ENCODE measurements at regions not wholly inside any gene's neighbourhood (a gene's known extent, or its start where the extent isn't known, plus 50 kb on each side); places are given as distances from the start of the nearest gene placed in this dataset.

DNA sequence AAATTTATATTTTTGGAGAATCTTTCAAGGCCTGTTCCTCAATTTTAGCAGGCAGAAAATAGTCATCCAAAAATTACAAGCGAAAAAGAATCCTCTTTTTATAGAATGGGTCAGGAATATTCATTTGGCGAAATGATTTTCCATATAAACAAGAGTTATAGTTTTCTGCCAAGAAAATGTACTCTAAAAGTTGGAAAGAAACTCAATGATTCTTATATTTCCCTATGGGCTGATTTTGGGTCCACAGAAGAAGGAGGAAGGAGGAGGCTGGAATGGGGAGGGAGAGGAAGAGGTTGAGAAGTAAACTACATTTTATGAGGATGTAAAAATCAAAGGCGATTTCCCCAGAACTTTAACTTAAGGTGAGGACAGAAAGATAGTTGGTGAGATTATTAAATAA, 159.3 kb downstream of the DCAF12L1 start:
- TF ChIP-seq CTCF (conservative IDR thresholded peaks at IDR 0.05; ENCODE audit: low read depth, low read length) (no peak), EZH2 (IDR thresholded peaks at IDR 0.05; ENCODE audit: borderline replicate concordance, low read depth, low read length, poor library complexity, severe bottlenecking) (no peak)

Data from A673 (cell line).